Left colon (tissue), 2 donors: ENCODE measurements at regions not wholly inside any gene's neighbourhood (a gene's known extent, or its start where the extent isn't known, plus 50 kb on each side); places are given as distances from the start of the nearest gene placed in this dataset.

Source experiments
- ATAC-seq: fragments of 200-7000 bp; cut with Tn5 transposase; one replicate; pipeline ENCODE4 v1.9.1; 2020; ENCODE audit warnings: mild to moderate bottlenecking, moderate library complexity
- DNase-seq, 2 donors: peaks; one replicate each; pipeline ENCODE4 v3.0.0-alpha.2; 2020
- intact Hi-C, 2 donors: fragments of 100-400 bp; cut with DNase I in 1 of 2; cut with micrococcal nuclease in 1 of 2; formaldehyde crosslinking; loops; one replicate each; pipeline versions ENCODE4 v1.11.2 to v1.14.0; 2022; cut with DNase I, micrococcal nuclease
- donor health status: DM: no; HTN: no; CAD: no.
- donor health status: DM: yes; HTN: yes; CAD: no.

GRCh38 chr7:156115582-156115981 lies 303.3 kb upstream of the SHH start:
- no peak for ATAC-seq
- intact Hi-C loops, result no loop called here

DNA sequence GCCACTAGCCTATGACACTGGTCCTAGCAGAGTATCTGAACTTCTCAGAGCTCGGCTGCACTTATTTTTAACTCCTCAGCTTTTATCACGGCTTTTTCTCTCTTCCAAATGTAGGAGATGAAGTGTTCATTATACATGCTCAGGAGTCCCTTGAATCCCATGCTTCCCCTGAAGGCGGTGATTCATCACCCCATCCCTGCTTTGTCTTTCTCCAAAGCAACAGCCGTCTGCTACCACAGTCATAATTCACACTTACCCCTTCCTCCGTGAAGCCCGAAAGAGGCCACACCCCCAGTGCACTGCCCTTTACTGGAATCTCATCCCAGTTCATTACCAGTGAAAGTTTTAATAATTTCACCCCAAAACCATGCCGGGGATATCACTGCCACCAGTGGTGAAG lies 301.5 kb upstream of the SHH start:
- ATAC-seq, result no peak
- intact Hi-C loops, result no loop called here

More at GRCh38 chr7:156115582-156115981, 303.3 kb upstream of the SHH start:
- DNase-seq, result no peak

GRCh38 chr7:156109988-156110387 lies 297.7 kb upstream of the SHH start:
- intact Hi-C loops, result no loop called here
- no peak for DNase-seq
- no peak for ATAC-seq

More for the DNA sequence above, 301.5 kb upstream of the SHH start:
- DNase-seq, result no peak

GRCh38 chr7:156109076-156109475 lies 296.8 kb upstream of the SHH start:
- no peak for ATAC-seq
- DNase-seq, result no peak
- intact Hi-C loops, result no loop called here

GRCh38 chr7:156107957-156108356 lies 295.7 kb upstream of the SHH start:
- DNase-seq, result no peak
- ATAC-seq, result no peak
- intact Hi-C loops, result no loop called here

GRCh38 chr7:156106107-156106426 lies 293.8 kb upstream of the SHH start:
- DNase-seq (no peak), ATAC-seq (no peak)
- intact Hi-C loops, result no loop called here

GRCh38 chr7:156105337-156106106 lies 293.3 kb upstream of the SHH start:
- DNase-seq, result no peak
- no peak for ATAC-seq

GRCh38 chr7:156104501-156105336 lies 292.5 kb upstream of the SHH start:
- intact Hi-C loops, result no loop called here
- no peak for ATAC-seq
- DNase-seq, result no peak

More at GRCh38 chr7:156105337-156106106, 293.3 kb upstream of the SHH start:
- intact Hi-C loops, result no loop called here

GRCh38 chr7:156102267-156102666 lies 290.0 kb upstream of the SHH start:
- DNase-seq (no peak), ATAC-seq (no peak)
- intact Hi-C loops, result no loop called here

- DNase-seq (no peak), ATAC-seq (no peak)
- intact Hi-C loops, result no loop called here
These were observed 289.1 kb upstream of the SHH start for GRCh38 chr7:156101355-156101754.

- no peak for DNase-seq
- intact Hi-C loops, result no loop called here
- ATAC-seq, result no peak
These were observed 287.8 kb upstream of the SHH start for GRCh38 chr7:156100086-156100485.

- DNase-seq (no peak), ATAC-seq (no peak)
- intact Hi-C loops, result no loop called here
These were observed 286.8 kb upstream of the SHH start for GRCh38 chr7:156099085-156099484.

GRCh38 chr7:156096771-156097538 lies 284.7 kb upstream of the SHH start:
- DNase-seq (no peak), ATAC-seq (no peak)
- intact Hi-C loops, result no loop called here

- intact Hi-C loops, result no loop called here
- DNase-seq (no peak), ATAC-seq (no peak)
These were observed 283.8 kb upstream of the SHH start for GRCh38 chr7:156095908-156096539.

DNA sequence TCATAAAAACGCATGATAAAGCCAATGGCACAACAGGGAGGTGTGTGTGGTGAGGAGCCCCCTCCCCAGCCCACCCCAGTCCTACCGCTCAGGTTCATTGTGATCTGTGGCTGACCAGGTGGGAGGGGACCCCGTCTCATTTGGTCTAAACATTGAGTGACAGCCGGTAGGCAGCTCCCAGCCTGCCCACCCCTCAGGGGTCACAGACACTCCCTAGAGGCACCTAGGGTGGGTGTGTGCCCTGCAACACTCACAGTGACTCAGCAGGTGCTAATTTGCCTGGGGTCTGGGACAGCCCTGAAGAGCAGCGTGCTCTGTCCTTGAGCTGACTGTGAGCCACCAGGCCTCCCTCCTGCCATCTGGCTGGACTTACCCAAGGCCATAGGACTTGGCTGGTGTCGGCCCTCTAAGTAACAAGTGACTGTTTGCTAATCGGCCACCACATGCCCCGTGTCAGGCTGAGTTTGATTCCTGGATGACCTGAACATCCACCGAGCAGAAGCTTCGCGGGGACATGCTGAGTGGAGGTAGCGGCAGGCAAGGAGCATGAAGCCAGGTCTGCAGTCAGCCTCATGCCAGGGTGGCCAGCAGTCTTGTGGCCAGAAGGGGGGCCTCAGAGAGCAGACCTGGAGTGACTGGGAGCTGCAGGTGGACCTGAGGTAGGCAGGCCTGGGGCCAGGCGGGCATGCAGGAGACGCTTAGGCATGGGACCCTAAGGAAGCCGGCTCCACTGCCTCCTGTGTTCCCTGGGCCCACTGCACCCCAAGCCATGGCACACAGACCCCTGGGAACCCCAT lies 282.3 kb upstream of the SHH start:
- intact Hi-C loops, result no loop called here
- no peak for DNase-seq
- no peak for ATAC-seq

- DNase-seq, result no peak
- intact Hi-C loops, result no loop called here
- no peak for ATAC-seq
These were observed 280.0 kb upstream of the SHH start for GRCh38 chr7:156092307-156092706.

DNA sequence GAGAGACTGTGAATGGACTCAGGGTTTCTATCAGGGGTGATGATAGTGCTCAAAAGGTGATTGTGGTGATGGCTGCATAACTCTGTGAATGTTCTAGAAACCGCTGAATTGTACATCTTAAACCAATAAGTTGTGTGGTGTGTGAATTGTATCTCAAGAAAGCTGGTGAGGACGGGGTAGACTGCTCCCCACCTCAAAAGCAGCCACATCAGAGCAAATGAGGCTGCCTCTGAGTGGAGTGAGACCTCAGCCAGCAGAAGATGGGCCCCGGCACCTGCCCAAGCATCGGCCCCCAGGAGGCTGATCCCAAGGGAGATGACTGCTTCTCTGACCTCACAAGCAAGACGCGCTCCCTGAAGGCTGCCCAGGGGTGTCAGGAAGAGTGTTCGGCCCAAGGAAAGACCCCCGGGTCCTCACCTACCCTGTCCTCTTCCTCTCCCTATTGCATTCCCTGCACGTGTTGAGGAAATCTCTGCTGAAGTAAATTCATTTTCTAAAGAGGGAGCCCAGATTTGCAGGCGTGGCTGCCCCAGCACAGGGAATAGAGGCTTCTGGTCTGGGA lies 279.3 kb upstream of the SHH start:
- ATAC-seq (no peak), DNase-seq (no peak)
- intact Hi-C loops, result no loop called here

DNA sequence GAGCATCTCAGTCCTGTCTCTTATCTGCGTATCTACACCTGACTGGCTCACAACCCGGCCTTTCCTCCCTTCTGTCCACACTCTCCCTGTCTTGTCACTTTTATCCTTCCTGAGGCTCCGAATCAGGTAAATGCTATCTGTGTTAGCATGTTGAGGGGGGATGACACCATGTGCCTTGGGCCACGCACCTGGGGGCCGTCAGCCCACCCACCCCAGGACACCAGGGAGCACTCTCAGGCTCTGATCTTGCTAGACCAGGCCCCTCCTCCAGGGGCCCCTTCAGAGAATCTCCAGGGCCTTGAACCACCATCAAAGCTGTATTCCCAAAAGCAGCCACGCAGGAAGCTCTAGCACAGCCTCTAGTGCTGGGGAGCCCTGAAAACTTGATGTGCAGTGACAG lies 278.7 kb upstream of the SHH start:
- DNase-seq (no peak), ATAC-seq (no peak)
- intact Hi-C loops, result no loop called here
